Bronchial epithelial cell (primary cell): ENCODE measurements at regions not wholly inside any gene's neighbourhood (a gene's known extent, or its start where the extent isn't known, plus 50 kb on each side); places are given as distances from the start of the nearest gene placed in this dataset.

Experiments used
- DNase-seq: peaks from one replicate; pipeline ENCODE4 v3.0.0-alpha.2; 2010; ENCODE audit warnings: low read depth
- FAIRE-seq: peaks from 2 replicates; lab custom pipeline; 2011; peaks lifted over from hg19 to GRCh38; lab: Jason Lieb, UNC
- H3K27me3 ChIP-seq: 2 replicates; pipeline ENCODE4 v1.5.1; 2011; ENCODE audit warnings: low read length; ENCODE audit not compliant: control insufficient read depth, insufficient read depth
- H3K36me3 ChIP-seq: 2 replicates; pipeline ENCODE4 v1.5.1; 2011; ENCODE audit warnings: low read length; ENCODE audit not compliant: control insufficient read depth, insufficient read depth
- H3K4me3 ChIP-seq: 2 replicates; pipeline ENCODE4 v1.5.1; 2011; ENCODE audit warnings: mild to moderate bottlenecking, low read depth, low read length, control low read depth
- CTCF ChIP-seq: IDR thresholded peaks from 2 replicates; pipeline ENCODE4 v1.5.1; 2011; ENCODE audit warnings: mild to moderate bottlenecking, moderate library complexity, low read length, control low read depth, inconsistent platforms; ENCODE audit not compliant: insufficient read depth, severe bottlenecking

GRCh38 chr5:153402550-153402949 lies 87.9 kb upstream of the GRIA1 start:
- H3K36me3 ChIP-seq = no peaks in the 10 kb centered on the region
- FAIRE-seq (no peak), DNase-seq (no peak)
- no peak overlapping the region for H3K4me3 ChIP-seq
- TF ChIP-seq CTCF = no peak
- no peaks in the 10 kb centered on the region for H3K27me3 ChIP-seq

- FAIRE-seq = no peak
- Histone ChIP-seq H3K4me3 (no peak overlapping the region), H3K27me3 (no peaks in the 10 kb centered on the region), H3K36me3 (no peaks in the 10 kb centered on the region)
- TF ChIP-seq CTCF = no peak
- no peak for DNase-seq
Measured at GRCh38 chr5:153403470-153403869, 87.0 kb upstream of the GRIA1 start.

- Histone ChIP-seq H3K4me3 (no peak overlapping the region), H3K36me3 (no peaks in the 10 kb centered on the region), H3K27me3 (no peaks in the 10 kb centered on the region)
- FAIRE-seq (no peak), DNase-seq (no peak)
- no peak for TF ChIP-seq CTCF
Measured at GRCh38 chr5:153404747-153405146, 85.7 kb upstream of the GRIA1 start.

GRCh38 chr5:153421676-153422075 lies 68.8 kb upstream of the GRIA1 start:
- no peaks in the 10 kb centered on the region for H3K27me3 ChIP-seq
- no peaks in the 10 kb centered on the region for H3K36me3 ChIP-seq
- DNase-seq = no peak
- TF ChIP-seq CTCF = no peak
- FAIRE-seq = no peak
- no peak overlapping the region for H3K4me3 ChIP-seq

GRCh38 chr5:153425914-153426313 lies 64.6 kb upstream of the GRIA1 start:
- Histone ChIP-seq H3K4me3 (no peak overlapping the region), H3K36me3 (no peaks in the 10 kb centered on the region), H3K27me3 (no peaks in the 10 kb centered on the region)
- DNase-seq (no peak), FAIRE-seq (no peak)
- peak; percentile 17 for TF ChIP-seq CTCF

GRCh38 chr5:153429761-153430380 lies 60.6 kb upstream of the GRIA1 start:
- Histone ChIP-seq H3K27me3 (no peaks in the 10 kb centered on the region), H3K4me3 (no peak overlapping the region), H3K36me3 (no peaks in the 10 kb centered on the region)
- DNase-seq = no peak
- no peak for TF ChIP-seq CTCF
- FAIRE-seq = no peak
